Stimulated activated CD4-positive, alpha-beta T cell treated with anti-CD3 and anti-CD28 coated beads, Interleukin-15, amount 100 ng/mL, for 1 hour (primary cell): ENCODE measurements at regions not wholly inside any gene's neighbourhood (a gene's known extent, or its start where the extent isn't known, plus 50 kb on each side); places are given as distances from the start of the nearest gene placed in this dataset.

Experiments used
- DNase-seq, 2 donors: peaks; one replicate each; pipeline ENCODE4 v3.0.0-alpha.2; 2020; ENCODE audit warnings: low read depth in 1 of 2, low spot score in 1 of 2

GRCh38 chr19:34096020-34096915 is 76.0 kb upstream of the LSM14A start:
- DNase-seq, result no peak

GRCh38 chr19:34104096-34104495 is 68.2 kb upstream of the LSM14A start:
- no peak for DNase-seq

- no peak for DNase-seq
Measured at GRCh38 chr19:34104557-34104956, 67.7 kb upstream of the LSM14A start.

- DNase-seq, result no peak
Measured at GRCh38 chr19:34109596-34109995, 62.7 kb upstream of the LSM14A start.

GRCh38 chr19:34118879-34119748 is 53.2 kb upstream of the LSM14A start:
- DNase-seq, result no peak

GRCh38 chr19:34120141-34120540 is 52.2 kb upstream of the LSM14A start:
- DNase-seq, result no peak

GRCh38 chr19:34120846-34121639 is 51.3 kb upstream of the LSM14A start:
- DNase-seq, result peak in 1 of 2 donors; percentile 39
